HG03520 (cell line): ENCODE measurements at regions not wholly inside any gene's neighbourhood (a gene's known extent, or its start where the extent isn't known, plus 50 kb on each side); places are given as distances from the start of the nearest gene placed in this dataset.
A peak's percentile ranks its signal among the peaks of the same experiment; 100 is the strongest.
"Not testable (repeated sequence)": the region's sequence is repeated elsewhere in the genome, so short reads cannot be mapped to it uniquely, and the experiment has no call there.

Experiments
- ATAC-seq: cut with Tn5 transposase; IDR thresholded peaks from one replicate; pipeline ENCODE4 v1.9.1; 2021; ENCODE audit warnings: mild to moderate bottlenecking, moderate library complexity; ENCODE audit not compliant: unreplicated experiment

DNA sequence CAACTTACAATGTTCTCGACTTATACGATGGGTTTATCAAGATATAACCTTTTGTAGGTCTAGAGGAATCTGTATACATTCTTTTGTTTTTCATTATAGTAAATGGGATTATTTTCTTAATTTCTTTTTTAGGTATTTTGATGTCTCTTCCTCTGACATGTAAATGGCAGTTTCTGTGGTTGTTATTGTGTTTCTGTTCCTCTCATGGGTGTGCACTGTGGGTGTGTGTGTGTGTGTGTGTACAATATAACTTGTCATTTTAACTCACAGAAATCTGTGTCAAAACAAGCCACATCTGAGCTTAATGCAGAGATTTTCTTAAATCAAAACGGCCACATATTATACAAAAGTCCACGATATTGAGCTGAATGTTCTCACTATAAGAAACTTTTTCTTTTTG is 1300.8 kb upstream of the B3GALT2 start:
- no peak for ATAC-seq

- ATAC-seq: no peak
Observed at GRCh38 chr1:194485432-194485831, 1299.0 kb upstream of the B3GALT2 start.

- ATAC-seq: no peak
Observed at GRCh38 chr1:194478731-194479130, 1292.3 kb upstream of the B3GALT2 start.

- ATAC-seq: peak; percentile 93
Observed at GRCh38 chr1:194477908-194478307, 1291.5 kb upstream of the B3GALT2 start.

DNA sequence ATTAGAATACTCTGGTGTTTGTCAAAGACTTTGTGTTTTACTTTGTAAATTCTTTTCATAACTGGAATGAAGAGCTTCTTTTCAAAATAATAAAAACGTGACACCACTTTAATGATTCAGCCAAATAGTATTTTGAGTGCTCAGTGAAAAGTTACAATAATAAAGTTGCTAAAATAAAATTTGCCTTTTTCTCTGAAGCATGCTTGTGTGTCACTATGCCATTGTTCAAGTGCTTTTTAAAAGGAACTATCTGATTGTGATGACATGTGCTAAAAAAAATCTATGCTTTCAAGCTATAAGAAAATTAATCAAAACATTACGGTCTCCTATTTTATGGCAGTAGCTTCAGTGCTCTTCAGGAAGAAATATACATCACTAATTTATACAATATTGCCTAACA is 1290.5 kb upstream of the B3GALT2 start:
- ATAC-seq: no peak

DNA sequence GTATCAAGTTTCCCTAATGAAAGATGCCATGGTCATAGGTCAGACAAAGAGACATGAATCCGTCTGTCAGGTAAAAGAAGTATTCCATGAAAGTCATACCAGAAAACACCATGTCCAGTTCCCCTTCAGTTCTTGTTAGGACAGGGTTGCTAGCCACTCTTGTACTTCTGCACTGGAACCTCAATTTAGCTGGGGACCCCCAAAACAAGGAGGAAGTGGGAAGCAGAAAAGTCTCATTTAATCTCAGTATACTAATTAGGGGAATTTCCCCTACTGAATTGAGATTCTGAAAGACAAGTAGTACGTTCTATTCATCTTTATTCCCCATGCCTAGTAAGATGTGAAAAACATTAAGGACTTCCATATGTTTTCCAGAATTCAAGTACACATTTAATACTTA is 1289.9 kb upstream of the B3GALT2 start:
- no peak for ATAC-seq

GRCh38 chr1:194474701-194475100 is 1288.3 kb upstream of the B3GALT2 start:
- ATAC-seq: no peak

DNA sequence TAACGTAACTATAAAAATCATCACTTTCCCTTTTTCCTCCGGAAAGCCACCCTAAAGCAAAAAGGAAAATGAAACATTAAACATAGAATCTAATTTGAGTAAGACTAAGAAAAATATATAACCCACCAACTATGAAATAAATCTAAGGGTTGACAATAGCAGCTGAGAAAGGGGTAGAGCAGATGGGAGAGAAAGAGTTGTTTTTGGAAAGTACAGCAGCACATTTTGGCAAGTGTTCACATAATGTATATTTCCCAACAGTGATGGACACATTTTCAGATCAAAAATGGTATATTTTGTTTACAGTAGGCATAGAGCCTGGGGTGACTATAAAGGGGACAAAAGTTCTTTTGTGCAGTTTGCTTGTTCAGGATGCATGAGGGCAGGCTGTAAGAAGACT is 1287.4 kb upstream of the B3GALT2 start:
- no peak for ATAC-seq

DNA sequence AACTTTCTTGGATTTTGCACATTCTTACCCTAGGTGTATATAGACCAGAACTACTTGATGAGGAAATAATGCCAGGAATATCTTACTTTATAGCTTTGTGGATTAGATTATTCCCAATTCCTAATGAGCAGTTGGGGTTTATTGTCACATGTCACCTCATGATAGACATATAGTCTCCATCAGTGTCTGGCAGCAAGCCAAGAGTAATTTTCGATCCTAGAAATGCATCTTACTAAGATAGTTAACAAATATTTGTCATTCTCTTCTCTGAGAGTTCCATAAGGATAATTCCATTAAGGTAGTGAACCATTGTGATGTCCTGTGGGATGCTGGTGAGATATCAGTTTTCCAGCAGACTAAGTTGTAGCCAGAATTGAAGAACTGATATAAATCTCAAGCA is 1282.9 kb upstream of the B3GALT2 start:
- no peak for ATAC-seq

- no peak for ATAC-seq
Observed at GRCh38 chr1:194466706-194467105, 1280.3 kb upstream of the B3GALT2 start.

GRCh38 chr1:194447636-194448035 is 1261.2 kb upstream of the B3GALT2 start:
- ATAC-seq: no peak

DNA sequence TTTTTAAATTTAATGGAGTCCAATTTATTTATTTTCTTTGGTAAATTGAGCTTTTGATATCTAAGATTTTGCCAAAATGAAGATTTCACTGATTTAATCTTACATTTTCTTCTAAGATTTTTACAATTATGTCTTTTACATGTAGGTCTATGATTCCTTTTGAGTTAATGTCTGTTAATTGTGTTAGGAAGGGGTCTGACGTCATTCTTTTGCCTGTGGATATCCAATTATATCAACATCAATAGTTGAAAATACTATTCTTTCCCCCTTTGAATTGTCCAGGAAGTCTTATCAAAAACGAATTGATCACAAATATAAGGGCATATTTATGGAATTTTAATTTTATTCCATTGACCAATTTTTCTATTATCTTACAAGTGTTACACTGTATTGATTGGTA is 1258.8 kb upstream of the B3GALT2 start:
- ATAC-seq: no peak

- no peak for ATAC-seq
Observed at GRCh38 chr1:194442901-194443575, 1256.6 kb upstream of the B3GALT2 start.

GRCh38 chr1:194437135-194437534 is 1250.7 kb upstream of the B3GALT2 start:
- ATAC-seq: no peak

- ATAC-seq: no peak
Observed at GRCh38 chr1:194431121-194431520, 1244.7 kb upstream of the B3GALT2 start.

- no peak for ATAC-seq
Observed at GRCh38 chr1:194420706-194421105, 1234.3 kb upstream of the B3GALT2 start.

- no peak for ATAC-seq
Observed at GRCh38 chr1:194419721-194420120, 1233.3 kb upstream of the B3GALT2 start.

- no peak for ATAC-seq
Observed at GRCh38 chr1:194410756-194411155, 1224.3 kb upstream of the B3GALT2 start.

- not testable (repeated sequence) for ATAC-seq
Observed at GRCh38 chr1:194407238-194407637, 1220.8 kb upstream of the B3GALT2 start.

DNA sequence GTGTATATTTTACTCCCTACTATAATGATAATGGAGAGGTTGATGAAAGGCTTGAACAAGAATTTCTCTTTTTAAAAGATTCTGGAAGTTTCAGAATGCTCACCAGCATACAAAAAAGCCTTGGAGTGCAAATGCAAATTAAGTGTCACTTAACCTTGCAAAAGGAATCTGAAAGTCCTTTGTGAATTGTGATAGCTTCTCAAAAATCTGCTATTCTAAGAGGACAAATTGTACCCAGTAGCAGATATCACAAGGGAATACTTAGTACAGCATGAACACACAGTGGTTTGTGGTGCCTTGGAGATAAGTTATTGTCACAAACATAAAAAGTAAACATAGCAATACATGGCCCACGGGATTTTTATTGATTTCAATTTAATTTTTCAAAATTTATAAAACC is 1208.3 kb upstream of the B3GALT2 start:
- no peak for ATAC-seq

DNA sequence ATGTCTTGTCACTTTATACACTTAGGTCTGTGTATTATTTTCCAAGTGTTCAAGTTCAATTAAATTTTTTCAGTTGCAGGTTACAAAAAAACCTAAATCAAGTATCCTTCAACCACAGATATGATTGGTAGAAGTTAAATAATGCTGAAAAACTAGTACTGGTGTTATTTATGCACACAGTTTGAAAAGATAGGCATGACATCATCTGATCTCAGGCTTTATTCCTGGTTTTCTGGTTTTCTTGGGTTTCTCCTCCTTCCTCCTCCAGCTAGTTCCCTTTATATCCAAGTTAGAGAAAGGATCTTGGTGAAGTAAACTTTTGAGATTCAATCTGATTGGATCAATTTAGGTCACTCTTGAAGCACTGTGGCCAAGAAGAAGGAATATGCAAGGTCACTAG is 1201.1 kb upstream of the B3GALT2 start:
- ATAC-seq: no peak

GRCh38 chr1:194378517-194378916 is 1192.1 kb upstream of the B3GALT2 start:
- no peak for ATAC-seq

- no peak for ATAC-seq
Observed at GRCh38 chr1:194374649-194375048, 1188.2 kb upstream of the B3GALT2 start.
